NCI-H187 treated with DMSO at 0.1 percent for 48 hours (cell line): ENCODE measurements at regions not wholly inside any gene's neighbourhood (a gene's known extent, or its start where the extent isn't known, plus 50 kb on each side); places are given as distances from the start of the nearest gene placed in this dataset.
"Not testable (repeated sequence)": the region's sequence is repeated elsewhere in the genome, so short reads cannot be mapped to it uniquely, and the experiment has no call there.

ENCODE experiments used
- DNase-seq: peaks from one replicate; lab custom pipeline; 2025; lab: John Stamatoyannopoulos, UW

- DNase-seq, result no peak
These were observed 227.8 kb downstream of the PTGER3 start for GRCh38 chr1:70819785-70820184.

DNA sequence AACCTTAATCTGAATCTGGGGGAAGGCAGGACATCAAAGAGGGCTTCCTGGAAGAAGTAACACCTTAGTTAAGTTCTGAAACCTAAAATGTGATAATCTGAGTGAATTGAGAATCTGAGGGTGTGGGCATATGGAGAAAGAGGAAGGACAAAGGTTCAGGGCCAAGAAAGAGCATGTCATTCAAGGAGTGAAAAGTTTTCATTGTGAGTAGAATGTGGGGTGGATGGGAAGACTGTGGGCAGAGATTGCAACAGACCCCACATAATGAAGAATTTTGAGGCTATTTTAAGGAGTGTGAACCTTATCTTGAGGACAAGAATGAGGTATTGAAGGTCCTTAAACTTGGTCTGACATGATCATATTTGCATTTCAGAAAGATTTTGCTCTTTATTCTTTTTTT lies 227.2 kb downstream of the PTGER3 start:
- no peak for DNase-seq

DNA sequence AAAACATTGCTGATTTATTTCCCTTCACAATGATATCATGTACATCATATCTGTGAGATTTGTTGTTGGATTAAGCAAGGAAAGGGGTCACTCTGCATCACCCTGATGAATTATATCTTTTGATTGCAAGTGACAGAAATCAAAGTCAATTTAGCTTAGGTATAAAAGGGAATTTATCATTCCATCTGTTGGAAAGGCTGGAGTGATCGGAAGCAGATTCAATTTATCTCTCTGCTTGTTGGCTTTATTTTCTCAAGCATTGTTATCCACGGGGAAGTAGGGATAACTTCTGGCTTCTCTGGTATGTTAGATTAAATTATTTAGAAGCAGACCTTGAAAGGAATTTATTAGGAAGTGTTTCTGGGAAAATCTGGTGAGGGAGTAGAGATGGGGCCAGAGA lies 226.6 kb downstream of the PTGER3 start:
- DNase-seq, result no peak

DNA sequence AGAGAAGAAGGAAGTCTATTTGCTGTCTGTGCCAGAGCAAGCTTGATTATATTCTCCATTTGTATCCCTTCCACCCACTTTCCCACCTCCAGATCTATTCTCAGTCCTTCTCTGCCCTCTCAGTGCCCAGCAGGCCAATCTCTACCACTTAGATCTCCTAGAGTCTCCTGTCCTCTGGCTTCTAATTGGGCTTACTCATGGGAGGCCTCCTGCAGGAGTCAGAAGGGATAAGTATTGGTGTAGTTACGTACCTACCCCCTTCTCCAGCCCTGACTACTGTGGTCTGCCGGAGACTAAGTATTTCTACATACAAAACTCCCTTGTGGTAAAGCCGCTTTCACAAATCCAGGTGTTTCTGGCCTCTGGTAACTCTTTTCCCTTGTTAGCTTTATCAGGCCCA lies 221.2 kb downstream of the PTGER3 start:
- no peak for DNase-seq

GRCh38 chr1:70827030-70827429 lies 220.6 kb downstream of the PTGER3 start:
- DNase-seq, result no peak

DNA sequence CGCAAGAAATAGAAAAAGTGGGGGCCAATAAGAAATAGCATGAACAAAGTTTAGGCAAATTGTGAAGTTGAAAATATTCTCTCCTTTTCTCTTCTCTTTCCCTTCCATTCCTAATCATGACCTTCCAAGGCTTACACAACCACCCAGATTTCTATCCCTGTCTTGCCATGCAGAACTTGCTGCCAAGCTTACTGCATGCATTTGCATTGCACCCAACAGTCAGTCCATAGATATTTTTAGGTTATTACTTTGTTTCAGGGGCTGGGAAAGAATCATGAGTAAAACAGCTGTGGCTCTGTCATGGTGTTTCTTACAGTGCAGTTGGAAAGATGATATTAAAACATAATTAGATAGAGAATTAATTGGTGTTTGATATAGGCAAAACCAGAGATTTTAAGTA lies 219.4 kb downstream of the PTGER3 start:
- DNase-seq, result no peak

- not testable (repeated sequence) for DNase-seq
These were observed 213.3 kb downstream of the PTGER3 start for GRCh38 chr1:70834365-70834764.

DNA sequence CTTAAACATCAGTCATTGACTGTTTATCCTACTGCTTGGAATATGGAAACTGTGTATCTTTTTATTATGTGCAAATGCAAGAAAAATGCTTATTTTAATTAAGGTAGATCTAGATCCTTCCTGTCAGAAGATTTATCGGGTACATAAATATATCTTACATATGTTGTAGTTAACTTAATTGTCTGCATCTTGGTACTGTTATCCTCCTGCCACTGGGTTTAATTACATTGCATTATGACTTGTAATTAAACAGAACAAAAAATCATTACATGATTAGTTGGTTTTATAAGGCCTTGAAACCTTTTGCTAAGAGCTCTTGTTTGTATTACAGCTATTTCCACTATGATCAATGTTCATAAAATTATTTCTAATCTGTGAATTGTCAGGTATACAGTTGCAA lies 211.2 kb downstream of the PTGER3 start:
- DNase-seq, result no peak

DNA sequence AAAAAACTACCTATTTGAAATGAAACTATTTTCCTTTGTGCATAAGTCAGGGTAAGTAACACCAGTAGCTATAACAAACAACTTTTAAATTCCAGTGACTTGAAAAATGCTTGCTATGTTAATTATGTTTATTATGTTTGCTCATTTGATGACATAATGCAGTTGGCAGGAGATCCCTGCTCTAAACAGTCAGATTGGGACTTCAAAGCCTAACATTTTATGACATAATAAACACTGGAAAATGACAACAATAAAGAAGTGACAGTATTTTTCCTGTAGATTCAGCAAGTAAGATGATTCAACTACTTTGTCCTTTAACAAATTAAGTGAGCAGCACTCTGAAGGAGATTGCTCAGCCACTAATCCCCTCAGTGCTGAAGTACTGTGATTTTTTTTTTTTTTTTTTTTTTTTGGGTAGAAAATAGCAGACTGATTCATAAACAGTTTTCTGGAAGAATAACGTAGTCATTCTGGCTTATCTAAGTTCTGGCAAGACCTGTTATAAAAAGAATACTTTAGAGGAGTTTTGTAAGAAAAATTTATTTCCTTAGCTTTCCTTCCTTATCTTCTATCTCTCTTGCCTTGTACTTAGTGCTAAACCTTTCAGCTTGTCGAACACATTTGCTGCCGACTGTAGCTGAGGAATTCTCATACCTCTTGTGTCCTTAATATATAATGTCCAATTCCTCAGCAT lies 207.2 kb downstream of the PTGER3 start:
- no peak for DNase-seq

- no peak for DNase-seq
These were observed 205.1 kb downstream of the PTGER3 start for GRCh38 chr1:70842562-70842961.

DNA sequence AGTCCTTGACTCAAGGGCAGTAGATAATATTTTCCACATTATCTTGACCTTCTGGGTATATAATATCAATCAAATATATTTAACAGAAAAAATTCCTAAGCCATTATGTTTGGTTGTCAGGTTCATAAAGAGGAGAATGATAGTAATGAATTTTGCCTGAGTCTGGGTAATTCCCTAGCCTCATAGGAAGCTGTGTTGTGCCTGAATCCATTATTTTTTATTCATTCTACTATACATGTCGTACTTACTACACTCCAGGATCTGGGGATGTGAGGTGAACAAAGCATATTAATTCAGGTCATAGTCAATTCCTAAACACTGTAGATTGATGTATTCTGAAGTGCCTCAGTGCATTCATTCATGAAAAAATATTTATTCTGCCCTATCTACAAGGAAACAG lies 204.2 kb downstream of the PTGER3 start:
- DNase-seq, result no peak

DNA sequence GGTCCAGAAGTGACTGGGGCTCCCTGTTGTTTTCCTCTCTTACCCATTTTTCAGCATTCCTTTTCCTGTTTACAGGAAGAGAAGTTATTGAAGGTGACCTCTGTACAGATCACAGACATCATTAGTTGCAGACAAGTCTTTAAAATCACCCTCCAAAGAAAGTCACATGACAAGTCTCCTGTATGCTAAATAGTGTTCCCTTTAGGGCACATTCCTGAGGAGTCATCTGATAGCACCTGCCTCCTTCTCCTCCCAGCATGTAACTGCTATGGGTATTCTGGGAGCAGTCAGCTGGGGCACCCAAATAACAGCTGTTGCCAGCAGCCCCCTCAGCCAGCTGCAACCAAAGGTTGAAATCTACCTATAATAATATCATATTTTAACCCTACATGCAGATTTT lies 200.6 kb downstream of the PTGER3 start:
- DNase-seq, result no peak

DNA sequence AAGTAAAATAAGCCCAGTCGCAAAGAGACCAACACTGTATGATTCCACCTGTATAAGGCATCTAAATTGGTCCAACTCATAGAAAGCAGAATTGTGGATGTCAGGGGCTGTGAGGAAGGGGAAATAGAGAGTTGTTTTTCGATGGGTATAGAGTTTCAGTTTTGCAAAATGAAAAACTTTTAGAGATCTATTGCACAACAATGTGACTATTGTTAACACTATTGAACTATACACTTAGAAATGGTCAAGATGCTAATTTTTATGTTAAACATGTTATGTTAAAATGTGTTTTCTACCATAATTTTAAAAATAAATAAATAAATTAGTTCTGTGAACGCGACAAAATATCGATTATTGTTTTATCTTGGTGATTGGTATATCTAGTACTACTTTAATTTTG lies 192.4 kb downstream of the PTGER3 start:
- DNase-seq, result no peak

DNA sequence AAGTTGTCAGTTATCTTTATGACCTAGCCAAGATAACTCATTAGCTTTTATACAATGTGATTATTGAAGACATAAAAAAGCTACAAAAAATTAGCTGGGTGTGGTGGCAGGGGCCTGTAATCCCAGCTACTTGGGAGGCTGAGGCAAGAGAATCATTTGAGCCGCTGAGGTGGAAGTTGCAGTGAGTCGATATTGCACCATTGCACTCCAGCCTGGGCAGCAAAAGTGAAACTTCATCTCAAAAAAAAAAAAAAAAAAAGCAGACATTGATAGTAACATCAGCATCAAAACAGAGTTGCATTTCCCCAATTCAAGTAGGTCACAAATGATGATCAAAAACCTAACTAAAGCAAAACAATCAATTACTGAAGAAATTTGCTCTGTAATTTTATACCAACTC lies 191.4 kb downstream of the PTGER3 start:
- DNase-seq, result no peak

GRCh38 chr1:70863239-70863638 lies 184.4 kb downstream of the PTGER3 start:
- no peak for DNase-seq

GRCh38 chr1:70864302-70864701 lies 183.3 kb downstream of the PTGER3 start:
- DNase-seq, result no peak

- DNase-seq, result no peak
These were observed 180.9 kb downstream of the PTGER3 start for GRCh38 chr1:70866542-70867264.

GRCh38 chr1:70871790-70872189 lies 175.8 kb downstream of the PTGER3 start:
- DNase-seq, result no peak

GRCh38 chr1:70874063-70874462 lies 173.6 kb downstream of the PTGER3 start:
- no peak for DNase-seq

DNA sequence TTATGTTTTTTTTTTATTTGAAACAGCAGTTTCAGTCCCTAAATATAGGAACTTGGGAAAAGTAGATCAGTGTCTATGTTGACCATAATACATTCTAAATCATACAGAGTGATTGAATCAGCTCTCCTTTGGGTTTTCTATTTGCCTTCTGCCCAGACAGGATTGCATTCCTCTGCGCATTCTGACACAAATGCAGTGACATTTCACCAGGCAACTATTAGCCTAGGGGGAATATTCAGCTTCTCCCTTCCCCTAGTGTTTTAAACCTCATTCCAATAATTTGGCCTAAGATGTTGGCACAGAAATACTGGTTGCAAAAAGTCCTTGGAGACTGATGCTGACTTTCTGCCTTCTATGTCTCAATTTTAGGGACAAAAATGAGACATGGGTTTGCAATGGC lies 172.8 kb downstream of the PTGER3 start:
- DNase-seq, result no peak

GRCh38 chr1:70877343-70877742 lies 170.3 kb downstream of the PTGER3 start:
- DNase-seq, result no peak

DNA sequence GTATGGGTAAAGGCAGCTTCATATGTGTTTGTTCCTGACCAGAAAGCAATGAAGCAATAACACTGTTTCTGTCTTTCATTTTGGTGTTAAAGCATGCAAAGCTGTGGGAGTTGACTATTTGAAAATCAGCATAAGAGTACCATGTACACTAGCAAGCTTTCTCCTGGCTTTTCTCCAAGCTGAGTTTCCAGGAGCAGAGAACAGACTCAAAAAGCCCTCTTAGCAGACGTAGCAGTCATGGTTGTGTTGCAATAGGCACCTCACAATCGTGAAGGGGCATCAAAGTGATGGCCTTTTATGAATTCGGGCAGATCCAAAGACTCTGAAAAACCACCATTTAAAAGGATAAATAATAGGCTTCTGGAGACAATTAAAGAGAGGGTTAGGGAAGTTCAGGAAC lies 159.7 kb downstream of the PTGER3 start:
- DNase-seq, result no peak

DNA sequence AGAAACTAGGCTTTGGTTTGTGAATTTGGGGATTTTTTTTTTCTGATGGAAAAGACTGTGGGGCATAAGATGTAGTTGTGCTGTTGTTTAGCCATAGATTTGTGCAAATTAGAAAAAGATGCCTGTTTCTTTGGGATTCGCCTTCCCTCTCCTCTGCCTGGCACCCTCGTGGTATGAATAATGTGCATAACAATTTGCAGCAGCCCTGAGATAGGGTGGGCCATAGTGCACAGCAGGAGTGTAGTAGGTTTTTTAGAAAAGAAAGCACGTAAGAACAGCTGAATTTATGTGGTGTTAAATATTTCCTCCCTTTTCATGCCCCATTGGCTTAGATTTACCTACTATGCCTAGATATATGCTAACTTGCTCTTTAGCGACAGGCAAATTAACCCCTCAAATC lies 158.9 kb downstream of the PTGER3 start:
- no peak for DNase-seq

- DNase-seq, result no peak
These were observed 157.2 kb downstream of the PTGER3 start for GRCh38 chr1:70890408-70890807.
